ENCODE measurements at regions not wholly inside any gene's neighbourhood (a gene's known extent, or its start where the extent isn't known, plus 50 kb on each side); places are given as distances from the start of the nearest gene placed in this dataset.

DNA sequence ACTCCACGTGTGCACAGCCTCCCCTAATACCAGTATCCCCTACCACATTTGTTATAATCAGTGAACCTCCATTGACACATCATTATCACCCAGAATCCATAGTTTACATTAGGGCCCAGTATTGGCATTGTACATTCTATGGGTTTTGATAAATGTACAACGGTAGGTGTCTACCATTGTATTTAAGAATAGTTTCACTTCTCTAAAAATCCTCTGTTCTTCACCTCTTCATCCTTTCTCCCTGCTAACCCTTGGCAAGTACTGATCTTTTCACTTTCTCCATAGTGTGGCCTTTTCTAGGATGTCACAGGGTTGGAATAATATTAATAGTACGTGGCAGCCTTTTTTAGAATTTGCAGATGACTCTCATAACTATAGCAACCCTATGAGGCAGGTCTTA is 353.8 kb downstream of the DDX10 start:
- H3K27ac ChIP-seq (ENCODE audit: low read length), result no peak overlapping the region
- H3K36me3 ChIP-seq (ENCODE audit: insufficient read depth, low read length), result no peaks in the 10 kb centered on the region
- H3K79me2 ChIP-seq (ENCODE audit: insufficient read depth, low read length), result no peaks in the 10 kb centered on the region
- H3K4me1 ChIP-seq (ENCODE audit: insufficient read depth, low read length), result no peaks in the 10 kb centered on the region
- DNase-seq (no peak), ATAC-seq (ENCODE audit: insufficient read depth, low read depth) (no peak)
- no peak overlapping the region for H3K4me2 ChIP-seq (ENCODE audit: insufficient read depth, low read length)
- TF ChIP-seq EZH2 (IDR thresholded peaks at IDR 0.05; ENCODE audit: borderline replicate concordance, low read depth, low read length, severe bottlenecking), result no peak
- TF ChIP-seq, protein P1, sequence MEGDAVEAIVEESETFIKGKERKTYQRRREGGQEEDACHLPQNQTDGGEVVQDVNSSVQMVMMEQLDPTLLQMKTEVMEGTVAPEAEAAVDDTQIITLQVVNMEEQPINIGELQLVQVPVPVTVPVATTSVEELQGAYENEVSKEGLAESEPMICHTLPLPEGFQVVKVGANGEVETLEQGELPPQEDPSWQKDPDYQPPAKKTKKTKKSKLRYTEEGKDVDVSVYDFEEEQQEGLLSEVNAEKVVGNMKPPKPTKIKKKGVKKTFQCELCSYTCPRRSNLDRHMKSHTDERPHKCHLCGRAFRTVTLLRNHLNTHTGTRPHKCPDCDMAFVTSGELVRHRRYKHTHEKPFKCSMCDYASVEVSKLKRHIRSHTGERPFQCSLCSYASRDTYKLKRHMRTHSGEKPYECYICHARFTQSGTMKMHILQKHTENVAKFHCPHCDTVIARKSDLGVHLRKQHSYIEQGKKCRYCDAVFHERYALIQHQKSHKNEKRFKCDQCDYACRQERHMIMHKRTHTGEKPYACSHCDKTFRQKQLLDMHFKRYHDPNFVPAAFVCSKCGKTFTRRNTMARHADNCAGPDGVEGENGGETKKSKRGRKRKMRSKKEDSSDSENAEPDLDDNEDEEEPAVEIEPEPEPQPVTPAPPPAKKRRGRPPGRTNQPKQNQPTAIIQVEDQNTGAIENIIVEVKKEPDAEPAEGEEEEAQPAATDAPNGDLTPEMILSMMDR (IDR thresholded peaks at IDR 0.05; ENCODE audit: borderline replicate concordance, extremely low read depth, low read length, poor library complexity, severe bottlenecking), result no peak
- no peaks in the 10 kb centered on the region for H3K9me3 ChIP-seq (ENCODE audit: insufficient read depth, low read length, severe bottlenecking)
- H3K9ac ChIP-seq (ENCODE audit: low read depth, low read length), result no peak overlapping the region
- H4K20me1 ChIP-seq (ENCODE audit: insufficient read depth, low read length), result no peaks in the 10 kb centered on the region
- no peak overlapping the region for H2AFZ ChIP-seq (ENCODE audit: low read depth, low read length)
- H3K27me3 ChIP-seq (ENCODE audit: insufficient read depth, low read length, poor library complexity), result no peaks in the 10 kb centered on the region
- H3K4me3 ChIP-seq (ENCODE audit: low read depth in 1 of 2, low read length in 2 of 2), result no peak overlapping the region

DNA sequence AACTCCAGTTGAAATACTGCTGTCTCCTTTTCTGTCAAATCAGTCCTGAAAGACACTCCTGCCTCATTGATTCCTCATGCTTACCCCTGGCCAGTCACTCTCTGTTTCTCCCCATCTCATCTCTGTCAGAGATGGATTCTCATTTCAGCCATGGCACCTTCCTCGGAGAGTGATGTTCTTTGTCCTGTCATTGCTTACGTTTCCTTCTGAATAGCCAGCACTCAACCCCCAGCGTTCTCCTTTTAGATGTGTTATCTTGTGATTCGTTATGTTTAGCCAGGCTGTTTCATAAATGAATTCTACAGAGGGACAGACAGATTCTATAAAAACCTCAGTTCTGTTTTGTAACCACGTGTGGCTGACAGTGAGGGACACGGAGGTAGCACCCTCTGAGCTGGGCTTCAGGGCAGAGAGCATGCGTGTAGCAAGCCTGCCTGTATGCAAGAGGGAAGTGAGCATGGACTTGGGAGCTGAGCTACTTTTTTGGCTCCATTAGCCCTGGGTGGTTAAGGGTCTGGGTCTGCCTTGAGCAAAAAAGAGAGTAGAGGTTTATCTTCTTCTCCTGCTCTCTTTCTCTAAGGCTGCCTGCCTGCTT is 354.6 kb downstream of the DDX10 start:
- Histone ChIP-seq H3K79me2 (ENCODE audit: insufficient read depth, low read length) (no peaks in the 10 kb centered on the region), H3K27me3 (ENCODE audit: insufficient read depth, low read length, poor library complexity) (no peaks in the 10 kb centered on the region), H2AFZ (ENCODE audit: low read depth, low read length) (no peak overlapping the region), H3K9ac (ENCODE audit: low read depth, low read length) (no peak overlapping the region), H3K27ac (ENCODE audit: low read length) (no peak overlapping the region), H3K4me2 (ENCODE audit: insufficient read depth, low read length) (no peak overlapping the region), H4K20me1 (ENCODE audit: insufficient read depth, low read length) (no peaks in the 10 kb centered on the region), H3K4me3 (ENCODE audit: low read depth in 1 of 2, low read length in 2 of 2) (no peak overlapping the region), H3K36me3 (ENCODE audit: insufficient read depth, low read length) (no peaks in the 10 kb centered on the region), H3K9me3 (ENCODE audit: insufficient read depth, low read length, severe bottlenecking) (no peaks in the 10 kb centered on the region), H3K4me1 (ENCODE audit: insufficient read depth, low read length) (no peaks in the 10 kb centered on the region)
- TF ChIP-seq, protein P1 (IDR thresholded peaks at IDR 0.05; ENCODE audit: borderline replicate concordance, extremely low read depth, low read length, poor library complexity, severe bottlenecking), result no peak
- no peak for TF ChIP-seq EZH2 (IDR thresholded peaks at IDR 0.05; ENCODE audit: borderline replicate concordance, low read depth, low read length, severe bottlenecking)
- DNase-seq (no peak), ATAC-seq (ENCODE audit: insufficient read depth, low read depth) (no peak)

DNA sequence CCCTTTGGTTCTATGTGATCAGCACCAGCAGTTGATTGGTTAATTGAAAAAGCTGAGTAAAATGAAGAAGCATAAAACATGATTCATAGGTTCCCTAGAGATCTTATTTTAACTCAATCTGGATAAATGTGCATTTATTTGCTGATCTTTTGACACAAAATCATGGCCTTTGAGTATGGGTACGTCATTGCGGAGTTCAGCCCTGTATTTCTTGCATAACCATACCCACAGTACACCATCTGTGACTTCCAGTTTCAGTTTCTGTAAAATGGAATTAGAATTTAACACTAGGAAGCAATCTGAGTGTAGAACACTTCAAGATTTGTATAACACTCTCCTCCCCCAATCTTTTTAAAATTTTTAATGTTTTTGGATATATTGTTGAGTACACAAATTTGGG is 358.2 kb downstream of the DDX10 start:
- H3K27me3 ChIP-seq (ENCODE audit: insufficient read depth, low read length, poor library complexity), result no peaks in the 10 kb centered on the region
- no peaks in the 10 kb centered on the region for H4K20me1 ChIP-seq (ENCODE audit: insufficient read depth, low read length)
- H3K9me3 ChIP-seq (ENCODE audit: insufficient read depth, low read length, severe bottlenecking), result no peaks in the 10 kb centered on the region
- H3K9ac ChIP-seq (ENCODE audit: low read depth, low read length), result no peak overlapping the region
- H3K4me2 ChIP-seq (ENCODE audit: insufficient read depth, low read length), result no peak overlapping the region
- no peak overlapping the region for H3K4me3 ChIP-seq (ENCODE audit: low read depth in 1 of 2, low read length in 2 of 2)
- H3K79me2 ChIP-seq (ENCODE audit: insufficient read depth, low read length), result no peaks in the 10 kb centered on the region
- H3K4me1 ChIP-seq (ENCODE audit: insufficient read depth, low read length), result no peaks in the 10 kb centered on the region
- no peak overlapping the region for H3K27ac ChIP-seq (ENCODE audit: low read length)
- H3K36me3 ChIP-seq (ENCODE audit: insufficient read depth, low read length), result no peaks in the 10 kb centered on the region
- TF ChIP-seq EZH2 (IDR thresholded peaks at IDR 0.05; ENCODE audit: borderline replicate concordance, low read depth, low read length, severe bottlenecking), result no peak
- TF ChIP-seq, protein P1 (IDR thresholded peaks at IDR 0.05; ENCODE audit: borderline replicate concordance, extremely low read depth, low read length, poor library complexity, severe bottlenecking), result no peak
- no peak overlapping the region for H2AFZ ChIP-seq (ENCODE audit: low read depth, low read length)
- DNase-seq (no peak), ATAC-seq (ENCODE audit: insufficient read depth, low read depth) (no peak)
